ENCODE measurements at regions not wholly inside any gene's neighbourhood (a gene's known extent, or its start where the extent isn't known, plus 50 kb on each side); places are given as distances from the start of the nearest gene placed in this dataset.

DNA sequence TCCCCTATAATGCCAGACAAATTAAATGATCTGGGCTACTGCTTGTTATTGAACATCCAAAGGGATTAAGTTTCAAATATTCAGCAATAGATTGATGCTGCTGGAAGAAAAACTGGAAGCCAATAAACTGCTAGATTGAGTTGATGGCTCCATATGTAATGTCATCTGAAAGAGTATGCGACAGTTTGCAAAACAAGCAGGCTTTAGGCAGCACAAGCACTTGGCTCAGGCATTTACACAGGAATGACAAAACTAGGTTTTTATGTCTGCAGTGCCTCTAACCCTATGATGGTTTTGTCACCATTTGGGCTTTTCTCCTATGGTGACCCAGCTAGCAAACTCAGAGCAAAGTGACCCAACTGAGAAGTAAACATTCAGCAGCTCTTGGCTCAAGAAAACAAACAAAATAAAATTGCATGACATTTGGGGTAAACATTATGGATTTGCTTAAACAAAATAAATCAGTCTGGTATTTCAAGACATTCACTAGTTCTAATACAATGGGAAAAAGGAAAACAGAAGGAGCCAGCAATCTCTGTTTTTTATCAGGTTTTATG, 978.5 kb downstream of the DTWD2 start:
- DNase-seq (ENCODE audit: extremely low read depth, insufficient read length): no peak
- Histone ChIP-seq H3K27me3 (replicated peaks; ENCODE audit: control insufficient read depth, insufficient read depth, low read length) (no peaks in the 10 kb centered on the region), H3K36me3 (ENCODE audit: control insufficient read depth, insufficient read depth, low read length) (no peaks in the 10 kb centered on the region), H3K4me3 (replicated peaks; ENCODE audit: low read depth, low read length) (no peak overlapping the region)
- TF ChIP-seq, protein P1, sequence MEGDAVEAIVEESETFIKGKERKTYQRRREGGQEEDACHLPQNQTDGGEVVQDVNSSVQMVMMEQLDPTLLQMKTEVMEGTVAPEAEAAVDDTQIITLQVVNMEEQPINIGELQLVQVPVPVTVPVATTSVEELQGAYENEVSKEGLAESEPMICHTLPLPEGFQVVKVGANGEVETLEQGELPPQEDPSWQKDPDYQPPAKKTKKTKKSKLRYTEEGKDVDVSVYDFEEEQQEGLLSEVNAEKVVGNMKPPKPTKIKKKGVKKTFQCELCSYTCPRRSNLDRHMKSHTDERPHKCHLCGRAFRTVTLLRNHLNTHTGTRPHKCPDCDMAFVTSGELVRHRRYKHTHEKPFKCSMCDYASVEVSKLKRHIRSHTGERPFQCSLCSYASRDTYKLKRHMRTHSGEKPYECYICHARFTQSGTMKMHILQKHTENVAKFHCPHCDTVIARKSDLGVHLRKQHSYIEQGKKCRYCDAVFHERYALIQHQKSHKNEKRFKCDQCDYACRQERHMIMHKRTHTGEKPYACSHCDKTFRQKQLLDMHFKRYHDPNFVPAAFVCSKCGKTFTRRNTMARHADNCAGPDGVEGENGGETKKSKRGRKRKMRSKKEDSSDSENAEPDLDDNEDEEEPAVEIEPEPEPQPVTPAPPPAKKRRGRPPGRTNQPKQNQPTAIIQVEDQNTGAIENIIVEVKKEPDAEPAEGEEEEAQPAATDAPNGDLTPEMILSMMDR (IDR thresholded peaks at IDR 0.05; ENCODE audit: insufficient read depth, low read length, poor library complexity, severe bottlenecking): no peak

DNA sequence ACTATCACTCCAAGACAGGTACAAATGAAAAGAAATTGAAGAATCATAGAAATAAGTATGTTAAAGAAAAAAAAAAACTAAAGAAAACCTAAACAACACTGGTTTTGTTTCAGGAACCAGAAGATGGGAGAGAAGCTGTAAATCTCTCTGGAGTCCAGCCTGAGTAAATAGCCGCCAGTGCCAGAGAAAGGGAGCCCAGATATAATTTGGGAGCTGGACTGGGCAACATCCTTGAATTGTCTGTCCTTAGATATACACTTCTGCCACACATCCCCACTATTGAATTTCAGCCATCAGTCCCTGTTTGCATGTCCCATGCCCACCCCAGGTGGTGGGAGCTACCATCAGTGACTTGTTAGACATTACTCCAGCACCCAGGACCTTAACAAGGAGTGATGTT, 979.6 kb downstream of the DTWD2 start:
- Histone ChIP-seq H3K27me3 (replicated peaks; ENCODE audit: control insufficient read depth, insufficient read depth, low read length) (no peaks in the 10 kb centered on the region), H3K4me3 (replicated peaks; ENCODE audit: low read depth, low read length) (no peak overlapping the region), H3K36me3 (ENCODE audit: control insufficient read depth, insufficient read depth, low read length) (no peaks in the 10 kb centered on the region)
- no peak for DNase-seq (ENCODE audit: extremely low read depth, insufficient read length)
- TF ChIP-seq, protein P1 (IDR thresholded peaks at IDR 0.05; ENCODE audit: insufficient read depth, low read length, poor library complexity, severe bottlenecking): no peak

DNA sequence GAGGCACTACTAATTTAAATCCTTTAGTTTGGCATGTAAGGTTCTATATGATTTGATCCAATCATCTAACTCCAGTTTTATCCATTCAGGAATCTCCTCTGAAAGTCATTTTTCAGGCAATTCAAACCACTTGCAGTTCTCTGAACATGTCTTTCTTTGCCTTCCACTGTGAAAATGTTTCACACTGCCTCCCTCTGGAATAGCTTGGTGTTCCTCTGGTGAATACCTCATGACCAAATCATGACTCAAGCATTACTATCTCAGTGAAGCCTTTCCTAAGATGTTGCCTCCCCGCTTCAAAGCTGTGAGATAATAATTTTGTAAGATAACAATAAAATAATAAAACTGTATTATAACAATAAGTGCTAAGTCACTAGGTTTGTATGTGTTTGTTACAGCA, 981.1 kb downstream of the DTWD2 start:
- Histone ChIP-seq H3K36me3 (ENCODE audit: control insufficient read depth, insufficient read depth, low read length) (no peaks in the 10 kb centered on the region), H3K4me3 (replicated peaks; ENCODE audit: low read depth, low read length) (no peak overlapping the region), H3K27me3 (replicated peaks; ENCODE audit: control insufficient read depth, insufficient read depth, low read length) (no peaks in the 10 kb centered on the region)
- no peak for DNase-seq (ENCODE audit: extremely low read depth, insufficient read length)
- TF ChIP-seq, protein P1 (IDR thresholded peaks at IDR 0.05; ENCODE audit: insufficient read depth, low read length, poor library complexity, severe bottlenecking): no peak

DNA sequence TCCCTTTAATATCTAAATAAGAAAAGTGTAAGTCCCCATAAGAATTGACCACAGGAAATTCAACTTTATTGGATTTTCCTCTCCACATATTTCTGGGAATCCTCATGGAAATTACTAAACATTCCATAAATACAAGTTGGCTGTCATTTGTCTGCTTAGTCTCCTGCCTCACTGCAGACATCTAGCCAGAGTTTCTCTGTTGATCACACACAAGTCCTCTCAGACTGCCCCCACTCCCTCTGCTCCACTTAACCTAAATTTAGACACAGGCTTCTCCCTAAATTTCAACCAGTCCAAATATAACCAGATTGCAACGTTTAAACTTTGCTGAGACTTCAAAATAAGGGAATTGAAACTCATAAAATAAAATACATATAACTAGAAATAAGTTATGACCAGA, 982.1 kb downstream of the DTWD2 start:
- no peaks in the 10 kb centered on the region for H3K36me3 ChIP-seq (ENCODE audit: control insufficient read depth, insufficient read depth, low read length)
- H3K4me3 ChIP-seq (replicated peaks; ENCODE audit: low read depth, low read length): no peak overlapping the region
- no peaks in the 10 kb centered on the region for H3K27me3 ChIP-seq (replicated peaks; ENCODE audit: control insufficient read depth, insufficient read depth, low read length)
- no peak for DNase-seq (ENCODE audit: extremely low read depth, insufficient read length)
- TF ChIP-seq, protein P1 (IDR thresholded peaks at IDR 0.05; ENCODE audit: insufficient read depth, low read length, poor library complexity, severe bottlenecking): no peak

DNA sequence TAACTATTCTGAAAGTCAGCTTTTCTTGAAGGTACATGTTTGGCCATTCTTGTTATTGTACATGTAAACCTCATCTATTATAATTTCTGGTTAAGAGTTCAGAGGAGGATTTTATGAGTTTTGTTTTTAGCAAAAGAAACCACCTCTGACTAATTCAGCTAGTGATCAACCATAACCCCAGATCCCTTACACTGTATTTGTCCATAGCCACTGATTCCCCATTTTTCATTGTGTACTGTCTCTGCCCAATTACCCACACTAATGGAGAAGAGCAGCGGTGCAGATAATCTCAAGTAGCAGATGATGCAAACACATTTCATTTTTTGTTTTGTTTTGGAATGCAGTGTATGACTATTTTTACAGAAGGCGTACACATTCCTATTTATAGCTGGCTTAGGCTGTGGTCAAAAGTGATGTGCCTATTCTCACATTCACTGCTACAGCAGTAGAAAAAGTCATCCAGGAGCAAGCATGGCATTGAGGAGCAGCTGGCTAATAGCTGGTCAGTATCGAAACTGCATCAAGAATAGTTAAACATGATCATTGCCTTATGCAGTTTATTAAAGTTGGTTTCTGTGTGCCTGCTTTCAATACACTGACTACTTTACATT, 988.3 kb downstream of the DTWD2 start:
- peak; percentile 39 for DNase-seq (ENCODE audit: extremely low read depth, insufficient read length)
- H3K27me3 ChIP-seq (replicated peaks; ENCODE audit: control insufficient read depth, insufficient read depth, low read length): no peaks in the 10 kb centered on the region; the same call in 1 of the 2 replicates
- H3K4me3 ChIP-seq (replicated peaks; ENCODE audit: low read depth, low read length): no peak overlapping the region
- no peaks in the 10 kb centered on the region for H3K36me3 ChIP-seq (ENCODE audit: control insufficient read depth, insufficient read depth, low read length)
- TF ChIP-seq, protein P1 (IDR thresholded peaks at IDR 0.05; ENCODE audit: insufficient read depth, low read length, poor library complexity, severe bottlenecking): no peak

Measured in GM06990 (cell line).